Chondrocyte (in vitro differentiated cells): ENCODE measurements at regions not wholly inside any gene's neighbourhood (a gene's known extent, or its start where the extent isn't known, plus 50 kb on each side); places are given as distances from the start of the nearest gene placed in this dataset.
A peak's percentile ranks its signal among the peaks of the same experiment; 100 is the strongest.

ENCODE experiments used
- DNase-seq: peaks from one replicate; pipeline ENCODE4 v3.0.0; 2021; ENCODE audit warnings: mixed read lengths, low spot score
- H3K27ac Mint-ChIP-seq: one replicate; pipeline ENCODE4 v1.8.0; 2021; ENCODE audit warnings: mild to moderate bottlenecking, moderate library complexity, mixed read lengths; ENCODE audit not compliant: unreplicated experiment
- H3K27me3 Mint-ChIP-seq: 2 replicates; pipeline ENCODE4 v1.8.0; 2021; ENCODE audit warnings: low read depth, mixed read lengths
- H3K36me3 Mint-ChIP-seq: 2 replicates; pipeline ENCODE4 v1.8.0; 2021; ENCODE audit warnings: low read depth, mixed read lengths
- H3K4me1 Mint-ChIP-seq: 2 replicates; pipeline ENCODE4 v1.8.0; 2021; ENCODE audit warnings: low read depth, mild to moderate bottlenecking, mixed read lengths
- H3K4me3 Mint-ChIP-seq: one replicate; pipeline ENCODE4 v1.8.0; 2021; ENCODE audit warnings: mild to moderate bottlenecking, moderate library complexity, mixed read lengths; ENCODE audit not compliant: unreplicated experiment
- H3K9me3 Mint-ChIP-seq: 2 replicates; pipeline ENCODE4 v1.8.0; 2021; ENCODE audit warnings: low read depth, mixed read lengths
- TF ChIP-seq, protein P1 (sequence below): fragments of 200-600 bp; sonication (generic); IDR thresholded peaks from 2 replicates; pipeline ENCODE4 v1.5.0; 2021; ENCODE audit warnings: antibody characterized with exemption, mild to moderate bottlenecking, moderate library complexity

DNA sequence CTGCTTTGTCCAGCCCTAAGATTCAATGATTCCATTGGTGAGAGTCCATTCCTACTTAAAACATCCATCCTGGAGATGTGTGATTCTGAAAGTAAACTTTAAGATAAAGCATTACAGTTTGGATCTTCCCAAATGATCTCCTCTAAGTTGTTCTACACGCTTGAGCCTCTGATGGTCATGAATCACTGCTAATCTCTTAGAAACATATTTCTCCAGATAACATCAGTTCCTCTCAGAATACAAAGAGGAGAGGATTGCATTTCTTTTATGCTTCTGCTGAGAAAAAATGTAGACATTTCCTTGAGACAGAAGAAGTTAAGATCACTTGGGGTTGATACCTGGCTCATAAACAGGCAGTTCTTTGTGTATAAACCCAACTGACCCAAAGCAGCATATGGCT is 281.2 kb upstream of the DPH6 start:
- DNase-seq: no peak
- no peak overlapping the region for H3K4me3 Mint-ChIP-seq
- no peaks in the 10 kb centered on the region for H3K36me3 Mint-ChIP-seq
- no peak overlapping the region for H3K27ac Mint-ChIP-seq
- peaks cover 2% of the 10 kb centered on the region for H3K9me3 Mint-ChIP-seq
- no peaks in the 10 kb centered on the region for H3K27me3 Mint-ChIP-seq
- peaks cover 33% of the 10 kb centered on the region for H3K4me1 Mint-ChIP-seq
- TF ChIP-seq, protein P1, sequence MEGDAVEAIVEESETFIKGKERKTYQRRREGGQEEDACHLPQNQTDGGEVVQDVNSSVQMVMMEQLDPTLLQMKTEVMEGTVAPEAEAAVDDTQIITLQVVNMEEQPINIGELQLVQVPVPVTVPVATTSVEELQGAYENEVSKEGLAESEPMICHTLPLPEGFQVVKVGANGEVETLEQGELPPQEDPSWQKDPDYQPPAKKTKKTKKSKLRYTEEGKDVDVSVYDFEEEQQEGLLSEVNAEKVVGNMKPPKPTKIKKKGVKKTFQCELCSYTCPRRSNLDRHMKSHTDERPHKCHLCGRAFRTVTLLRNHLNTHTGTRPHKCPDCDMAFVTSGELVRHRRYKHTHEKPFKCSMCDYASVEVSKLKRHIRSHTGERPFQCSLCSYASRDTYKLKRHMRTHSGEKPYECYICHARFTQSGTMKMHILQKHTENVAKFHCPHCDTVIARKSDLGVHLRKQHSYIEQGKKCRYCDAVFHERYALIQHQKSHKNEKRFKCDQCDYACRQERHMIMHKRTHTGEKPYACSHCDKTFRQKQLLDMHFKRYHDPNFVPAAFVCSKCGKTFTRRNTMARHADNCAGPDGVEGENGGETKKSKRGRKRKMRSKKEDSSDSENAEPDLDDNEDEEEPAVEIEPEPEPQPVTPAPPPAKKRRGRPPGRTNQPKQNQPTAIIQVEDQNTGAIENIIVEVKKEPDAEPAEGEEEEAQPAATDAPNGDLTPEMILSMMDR: no peak

DNA sequence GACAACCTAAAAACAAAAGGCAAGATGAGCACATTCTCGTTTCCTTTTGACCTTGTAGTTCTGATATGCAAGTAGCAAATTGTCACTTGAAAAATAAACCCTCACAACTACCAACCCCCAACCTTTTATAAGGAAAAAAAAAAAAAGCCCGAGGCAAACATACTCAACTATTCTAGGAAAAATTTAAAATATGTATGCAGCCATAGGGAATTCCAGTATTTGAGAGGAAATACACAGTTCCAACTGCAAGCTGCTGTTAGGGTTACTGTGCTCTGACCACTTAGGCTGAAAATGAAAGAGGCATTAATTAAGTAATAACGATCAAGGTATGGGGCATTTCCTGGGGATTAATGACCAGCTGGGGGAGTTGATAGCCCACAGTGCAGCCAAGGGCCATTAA is 281.9 kb upstream of the DPH6 start:
- Mint-ChIP-seq H3K27ac (peak overlapping the region; percentile 23), H3K9me3 (peaks cover 2% of the 10 kb centered on the region), H3K36me3 (no peaks in the 10 kb centered on the region), H3K27me3 (no peaks in the 10 kb centered on the region), H3K4me1 (peaks cover 35% of the 10 kb centered on the region), H3K4me3 (no peak overlapping the region)
- TF ChIP-seq, protein P1: no peak
- no peak for DNase-seq

DNA sequence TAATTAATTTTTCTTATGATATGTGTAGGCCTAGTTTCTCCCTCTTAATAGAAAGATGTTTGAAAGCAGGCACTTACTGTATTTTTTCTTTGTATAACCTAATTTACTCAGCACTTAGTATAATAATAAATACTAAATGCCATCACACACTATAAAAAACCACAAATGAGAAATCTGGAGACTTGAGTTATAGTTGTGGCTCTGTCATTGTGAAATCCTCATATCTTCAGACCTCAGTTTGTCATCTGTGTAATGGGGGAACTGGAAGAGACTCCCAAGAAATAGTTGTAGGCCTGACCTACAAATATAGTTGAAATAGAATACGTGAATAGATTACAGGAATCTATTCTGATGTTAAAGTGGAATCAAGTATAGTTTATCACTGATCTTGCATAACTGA is 287.6 kb upstream of the DPH6 start:
- Mint-ChIP-seq H3K36me3 (no peaks in the 10 kb centered on the region), H3K4me3 (no peak overlapping the region), H3K27ac (no peak overlapping the region), H3K4me1 (peaks cover 23% of the 10 kb centered on the region), H3K9me3 (peaks cover 5% of the 10 kb centered on the region), H3K27me3 (no peaks in the 10 kb centered on the region)
- TF ChIP-seq, protein P1: no peak
- no peak for DNase-seq

DNA sequence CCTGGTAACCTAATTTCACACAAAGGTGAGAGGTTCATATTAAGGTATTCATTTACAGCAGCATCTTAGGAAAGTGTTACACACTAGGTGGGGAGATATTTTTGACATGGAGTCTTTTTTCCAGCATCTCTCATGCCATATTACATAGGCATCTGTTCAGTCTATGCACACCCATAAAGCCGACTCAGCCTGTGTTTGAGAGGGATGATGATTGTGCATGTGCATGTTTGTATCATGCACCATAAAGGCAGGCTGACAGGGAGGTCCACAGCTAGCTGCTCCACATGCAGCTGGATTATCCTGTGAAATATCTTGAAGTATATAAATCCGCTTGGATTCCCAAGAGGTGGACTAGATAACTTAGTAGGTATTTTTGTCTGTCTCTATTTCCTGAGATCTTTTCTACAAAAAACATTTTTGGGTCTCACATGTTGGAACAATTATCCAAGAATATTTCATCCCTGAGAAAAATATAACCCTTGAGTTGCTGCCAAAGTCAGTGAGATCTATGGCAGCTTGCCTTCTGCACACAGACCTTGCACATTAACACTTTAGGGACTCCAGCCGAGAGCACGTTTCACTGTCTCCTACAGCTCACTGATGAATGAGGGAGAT is 288.4 kb upstream of the DPH6 start:
- TF ChIP-seq, protein P1: no peak
- no peak overlapping the region for H3K27ac Mint-ChIP-seq
- DNase-seq: no peak
- H3K4me3 Mint-ChIP-seq: no peak overlapping the region
- H3K4me1 Mint-ChIP-seq: peaks cover 22% of the 10 kb centered on the region
- no peaks in the 10 kb centered on the region for H3K36me3 Mint-ChIP-seq
- H3K27me3 Mint-ChIP-seq: no peaks in the 10 kb centered on the region
- H3K9me3 Mint-ChIP-seq: peaks cover 5% of the 10 kb centered on the region

DNA sequence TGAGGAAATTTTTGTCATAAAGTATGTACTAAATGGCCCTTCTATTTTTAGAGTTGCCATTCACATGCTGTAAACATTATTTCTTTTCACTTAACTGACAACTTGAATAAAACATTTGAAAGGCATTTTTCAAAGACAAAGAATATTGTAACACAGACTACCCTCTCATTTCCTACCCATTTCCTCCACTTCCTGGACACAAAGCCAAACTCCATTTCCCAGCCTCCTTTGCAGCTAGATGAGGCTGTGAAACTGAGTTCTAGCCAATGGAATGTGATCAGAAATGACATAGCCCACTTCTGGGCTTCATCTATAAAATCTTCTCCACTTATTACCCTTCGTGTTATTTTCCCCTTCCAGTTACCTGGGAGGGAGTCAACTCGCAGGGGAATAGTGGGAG is 288.9 kb upstream of the DPH6 start:
- Mint-ChIP-seq H3K4me1 (peaks cover 22% of the 10 kb centered on the region), H3K27me3 (no peaks in the 10 kb centered on the region), H3K4me3 (no peak overlapping the region), H3K27ac (no peak overlapping the region), H3K36me3 (no peaks in the 10 kb centered on the region), H3K9me3 (peaks cover 5% of the 10 kb centered on the region)
- TF ChIP-seq, protein P1: no peak
- no peak for DNase-seq
